Parathyroid adenoma (tissue), 2 donors: ENCODE measurements at regions not wholly inside any gene's neighbourhood (a gene's known extent, or its start where the extent isn't known, plus 50 kb on each side); places are given as distances from the start of the nearest gene placed in this dataset.

Experiments
- H2AFZ ChIP-seq: fragments of 300-600 bp; sonication (generic); one replicate; pipeline ENCODE4 v1.7.0; 2017; ENCODE audit warnings: antibody characterized with exemption, mild to moderate bottlenecking
- H3K27ac ChIP-seq: fragments of 300-600 bp; sonication (generic); one replicate; pipeline ENCODE4 v1.7.0; 2017
- H3K27me3 ChIP-seq: fragments of 300-600 bp; sonication (generic); one replicate; pipeline ENCODE4 v1.7.0; 2017; ENCODE audit warnings: low read length; ENCODE audit not compliant: control insufficient read depth, insufficient read depth
- H3K36me3 ChIP-seq: fragments of 300-600 bp; sonication (generic); one replicate; pipeline ENCODE4 v1.7.0; 2017; ENCODE audit warnings: low read length; ENCODE audit not compliant: control insufficient read depth, insufficient read depth
- H3K4me1 ChIP-seq: fragments of 300-600 bp; sonication (generic); one replicate; pipeline ENCODE4 v1.7.0; 2017; ENCODE audit warnings: control low read depth
- H3K4me2 ChIP-seq: fragments of 300-600 bp; sonication (generic); one replicate; pipeline ENCODE4 v1.7.0; 2017; ENCODE audit warnings: low read length
- H3K4me3 ChIP-seq: fragments of 300-600 bp; sonication (generic); one replicate; pipeline ENCODE4 v1.7.0; 2017; ENCODE audit warnings: low read depth, low read length
- H3K79me2 ChIP-seq: fragments of 300-600 bp; sonication (generic); one replicate; pipeline ENCODE4 v1.7.0; 2017; ENCODE audit warnings: control low read depth
- H3K9ac ChIP-seq: fragments of 300-600 bp; sonication (generic); one replicate; pipeline ENCODE4 v1.7.0; 2017; ENCODE audit warnings: mild to moderate bottlenecking
- H3K9me3 ChIP-seq: fragments of 300-600 bp; sonication (generic); one replicate; pipeline ENCODE4 v1.7.0; 2017; ENCODE audit warnings: low read length; ENCODE audit not compliant: control insufficient read depth
- CTCF ChIP-seq: fragments of 300-600 bp; sonication (generic); IDR thresholded peaks from one replicate; pipeline ENCODE4 v1.7.0; 2017; ENCODE audit warnings: antibody characterized with exemption, mild to moderate bottlenecking
- donor health status: primary hyperparathyroidism.

GRCh38 chr20:63067266-63067635, 60.5 kb upstream of the BHLHE23 start:
- Histone ChIP-seq H3K4me1 (peaks cover 17% of the 10 kb centered on the region), H3K79me2 (no peaks in the 10 kb centered on the region), H3K27ac (no peak overlapping the region), H3K9me3 (no peaks in the 10 kb centered on the region), H2AFZ (no peak overlapping the region), H3K4me2 (no peak overlapping the region), H3K4me3 (no peak overlapping the region), H3K9ac (no peak overlapping the region), H3K27me3 (peaks cover 12% of the 10 kb centered on the region), H3K36me3 (no peaks in the 10 kb centered on the region)
- no peak for TF ChIP-seq CTCF

- Histone ChIP-seq H3K36me3 (no peaks in the 10 kb centered on the region), H2AFZ (no peak overlapping the region), H3K9ac (no peak overlapping the region), H3K27me3 (peaks cover 12% of the 10 kb centered on the region), H3K4me2 (no peak overlapping the region), H3K4me1 (peaks cover 17% of the 10 kb centered on the region), H3K79me2 (no peaks in the 10 kb centered on the region), H3K9me3 (no peaks in the 10 kb centered on the region), H3K4me3 (no peak overlapping the region), H3K27ac (no peak overlapping the region)
- TF ChIP-seq CTCF: no peak
These were observed 59.9 kb upstream of the BHLHE23 start for GRCh38 chr20:63066506-63067265.

GRCh38 chr20:63065911-63066310, 59.1 kb upstream of the BHLHE23 start:
- peaks cover 16% of the 10 kb centered on the region for H3K4me1 ChIP-seq

GRCh38 chr20:63064745-63065711, 58.3 kb upstream of the BHLHE23 start:
- Histone ChIP-seq H3K79me2 (no peaks in the 10 kb centered on the region), H3K4me1 (peaks cover 13% of the 10 kb centered on the region), H2AFZ (no peak overlapping the region), H3K27ac (peak overlapping the region; percentile 52), H3K9ac (no peak overlapping the region), H3K9me3 (no peaks in the 10 kb centered on the region), H3K4me3 (no peak overlapping the region), H3K4me2 (no peak overlapping the region), H3K36me3 (no peaks in the 10 kb centered on the region), H3K27me3 (peaks cover 3% of the 10 kb centered on the region)
- TF ChIP-seq CTCF: no peak

More at GRCh38 chr20:63065911-63066310, 59.1 kb upstream of the BHLHE23 start:
- no peak for TF ChIP-seq CTCF
- Histone ChIP-seq H3K4me2 (no peak overlapping the region), H3K27me3 (peaks cover 6% of the 10 kb centered on the region), H3K27ac (no peak overlapping the region), H3K9ac (no peak overlapping the region), H3K9me3 (no peaks in the 10 kb centered on the region), H3K79me2 (no peaks in the 10 kb centered on the region), H2AFZ (no peak overlapping the region), H3K36me3 (no peaks in the 10 kb centered on the region), H3K4me3 (no peak overlapping the region)
